NCI-H146 treated with DMSO at 0.1 percent for 48 hours (cell line): ENCODE measurements at regions not wholly inside any gene's neighbourhood (a gene's known extent, or its start where the extent isn't known, plus 50 kb on each side); places are given as distances from the start of the nearest gene placed in this dataset.
A peak's percentile ranks its signal among the peaks of the same experiment; 100 is the strongest.
"Not testable (repeated sequence)": the region's sequence is repeated elsewhere in the genome, so short reads cannot be mapped to it uniquely, and the experiment has no call there.

Experiments
- DNase-seq: peaks from one replicate; lab custom pipeline; 2025; ENCODE audit not compliant: unreplicated experiment; lab: John Stamatoyannopoulos, UW

DNA sequence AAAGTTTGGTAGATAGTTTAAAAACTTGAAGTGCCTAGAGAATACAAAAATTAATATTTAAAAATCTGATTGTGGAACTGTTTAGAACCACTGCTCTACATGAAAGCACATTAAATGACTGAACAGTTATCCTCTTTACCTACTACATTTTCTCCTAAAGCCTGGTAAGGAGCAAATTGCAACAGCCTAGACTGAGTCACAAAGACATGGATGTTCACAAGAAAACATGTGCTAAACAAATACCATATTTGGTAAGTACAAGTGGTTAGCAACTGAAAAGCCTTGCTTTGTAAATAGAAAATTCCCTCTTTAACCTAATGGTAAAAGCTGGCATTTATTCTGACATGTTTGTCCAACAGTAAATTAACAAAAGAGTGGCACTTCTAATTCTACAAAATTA, 203.1 kb downstream of the FBXO8 start:
- no peak for DNase-seq

- DNase-seq = no peak
Measured at GRCh38 chr4:174071595-174071994, 211.9 kb downstream of the FBXO8 start.

DNA sequence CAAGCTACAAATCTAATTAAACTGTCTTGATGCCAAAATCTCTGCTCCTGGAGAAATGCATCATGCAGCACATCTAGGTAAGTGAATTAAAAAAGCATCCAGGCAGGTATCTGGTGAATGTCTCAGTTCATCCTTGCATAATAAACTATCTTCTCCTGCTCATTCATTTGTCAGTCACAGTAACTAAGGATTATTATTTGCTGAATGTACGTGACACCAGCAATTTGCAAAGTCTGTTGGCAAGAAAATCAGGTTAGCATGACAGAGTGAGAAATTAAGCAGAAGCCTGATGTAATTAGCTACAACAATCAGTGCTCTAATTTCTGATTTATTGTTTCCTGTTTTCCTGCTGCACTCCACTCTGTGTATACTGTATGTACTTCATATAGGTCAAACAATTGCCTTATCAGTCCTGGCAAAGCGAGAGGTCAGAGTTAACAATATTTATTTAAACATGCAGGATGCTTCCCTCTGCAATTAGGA, 213.6 kb downstream of the FBXO8 start:
- DNase-seq = peak; percentile 48

DNA sequence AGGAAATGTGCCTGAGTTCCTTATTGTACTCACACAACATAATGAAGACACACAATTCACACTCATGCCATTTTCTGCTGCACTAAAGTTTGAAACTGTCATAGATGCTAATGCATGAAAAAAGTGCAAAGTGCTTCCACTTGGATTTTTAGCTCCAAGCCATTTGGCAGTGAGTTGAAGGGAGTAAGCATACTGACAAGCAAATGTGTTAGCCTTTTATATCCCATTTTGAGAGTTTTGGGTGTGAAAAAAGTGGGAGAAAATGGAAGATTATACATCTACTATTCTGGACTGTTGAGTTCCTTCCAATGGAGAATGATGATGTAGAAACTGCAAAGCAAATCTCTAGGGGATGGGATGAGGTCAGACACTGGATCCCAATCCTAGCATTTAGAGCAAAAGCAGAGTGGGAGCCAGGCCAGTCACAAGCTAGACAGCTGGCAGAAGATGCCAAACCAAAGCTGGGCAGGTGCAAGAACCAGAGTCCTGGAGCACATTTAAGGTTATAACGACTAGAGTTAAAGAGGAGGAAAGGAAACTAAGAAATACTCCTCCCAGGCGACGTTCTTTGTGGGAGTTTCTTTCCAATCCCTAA, 216.8 kb downstream of the FBXO8 start:
- DNase-seq = no peak

- no peak for DNase-seq
Measured at GRCh38 chr4:174062831-174063230, 220.6 kb downstream of the FBXO8 start.

DNA sequence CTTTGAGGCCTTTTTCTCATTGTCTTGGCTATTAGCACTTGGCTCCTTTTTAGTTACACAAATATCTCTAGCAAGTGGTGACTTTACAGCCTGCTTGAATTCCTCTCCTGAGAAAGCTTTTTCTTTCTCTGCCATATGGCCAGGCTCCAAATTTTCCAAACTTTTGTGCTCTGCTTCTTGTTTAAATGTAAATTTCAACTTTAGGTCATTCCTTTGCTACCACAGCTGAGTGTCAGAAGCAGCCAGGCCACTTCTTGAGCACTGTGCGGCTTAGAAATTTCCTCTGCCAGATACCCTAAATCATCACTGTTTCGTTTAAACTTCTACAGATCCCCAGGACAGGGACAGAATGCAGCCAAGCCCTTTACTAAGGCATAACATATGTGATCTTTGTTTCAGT, 222.4 kb downstream of the FBXO8 start:
- no peak for DNase-seq

- no peak for DNase-seq
Measured at GRCh38 chr4:174058846-174059245, 224.6 kb downstream of the FBXO8 start.

GRCh38 chr4:174056959-174057358, 226.5 kb downstream of the FBXO8 start:
- DNase-seq = no peak

DNA sequence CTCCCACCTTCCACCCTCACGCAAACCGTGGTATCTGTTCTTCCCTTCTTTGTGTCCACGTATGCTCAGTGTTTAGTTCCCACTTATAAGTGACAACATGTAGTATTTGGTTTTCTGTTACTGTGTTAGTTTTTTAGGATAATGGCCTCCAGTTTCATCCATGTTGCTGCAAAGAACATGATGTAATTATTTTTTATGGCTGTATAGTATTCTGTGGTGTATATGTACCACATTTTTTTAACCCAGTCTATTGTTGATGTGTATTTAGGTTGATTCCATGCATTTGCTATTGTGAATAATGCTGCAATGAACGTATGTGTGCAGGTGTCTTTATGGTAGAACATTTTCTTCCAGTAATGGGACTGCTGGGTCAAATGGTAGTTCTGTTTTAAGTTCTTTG, 228.1 kb downstream of the FBXO8 start:
- DNase-seq = no peak

GRCh38 chr4:174053895-174054294, 229.6 kb downstream of the FBXO8 start:
- no peak for DNase-seq

GRCh38 chr4:174047363-174047762, 236.1 kb downstream of the FBXO8 start:
- DNase-seq = no peak

- not testable (repeated sequence) for DNase-seq
Measured at GRCh38 chr4:174045829-174046228, 237.6 kb downstream of the FBXO8 start.

GRCh38 chr4:174045381-174045780, 238.1 kb downstream of the FBXO8 start:
- DNase-seq = no peak

DNA sequence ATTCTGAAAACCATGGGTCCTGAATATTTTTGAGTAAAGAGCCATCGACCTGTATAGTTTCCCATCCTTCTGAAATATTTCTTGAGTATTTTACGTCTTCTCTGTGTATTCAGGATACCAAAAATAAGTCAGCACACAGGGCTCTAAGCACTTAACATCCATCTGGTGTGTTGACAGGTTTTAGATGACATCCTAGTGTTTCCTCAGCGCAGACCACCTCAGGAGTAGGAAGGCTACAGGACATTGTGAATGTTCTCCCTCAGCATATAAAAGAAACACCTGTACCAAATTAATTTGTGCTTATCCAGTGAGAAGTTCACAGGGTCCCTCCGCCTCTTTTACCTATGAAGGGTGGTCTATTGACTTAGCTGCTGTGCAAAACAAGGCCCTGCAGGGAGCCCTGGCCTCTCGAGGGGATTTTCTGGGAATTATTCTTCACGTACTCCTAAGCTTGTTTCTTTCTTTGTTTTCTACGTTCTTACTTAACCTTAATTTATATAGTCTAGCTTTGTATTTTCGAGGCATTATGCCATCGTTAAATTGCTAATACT, 241.8 kb downstream of the FBXO8 start:
- peak; percentile 90 for DNase-seq

DNA sequence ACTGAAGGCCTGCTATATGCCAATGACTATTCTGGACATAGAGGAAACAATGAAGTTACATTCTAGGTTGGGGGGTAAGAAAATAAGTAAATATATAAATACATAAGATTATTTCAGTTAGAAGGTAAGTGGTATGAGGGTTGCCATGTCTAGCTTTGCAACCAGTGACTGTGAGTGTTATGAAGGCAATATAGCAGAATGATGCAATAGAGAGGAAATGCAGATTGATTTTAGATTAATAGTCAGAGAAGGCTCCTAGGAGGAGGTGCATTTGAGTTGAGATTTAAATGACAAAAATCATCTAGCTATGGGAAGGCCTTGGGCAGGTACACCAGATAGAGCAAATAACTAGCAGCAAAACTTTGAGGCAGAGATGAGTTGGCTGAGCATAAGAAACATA, 243.2 kb downstream of the FBXO8 start:
- no peak for DNase-seq

DNA sequence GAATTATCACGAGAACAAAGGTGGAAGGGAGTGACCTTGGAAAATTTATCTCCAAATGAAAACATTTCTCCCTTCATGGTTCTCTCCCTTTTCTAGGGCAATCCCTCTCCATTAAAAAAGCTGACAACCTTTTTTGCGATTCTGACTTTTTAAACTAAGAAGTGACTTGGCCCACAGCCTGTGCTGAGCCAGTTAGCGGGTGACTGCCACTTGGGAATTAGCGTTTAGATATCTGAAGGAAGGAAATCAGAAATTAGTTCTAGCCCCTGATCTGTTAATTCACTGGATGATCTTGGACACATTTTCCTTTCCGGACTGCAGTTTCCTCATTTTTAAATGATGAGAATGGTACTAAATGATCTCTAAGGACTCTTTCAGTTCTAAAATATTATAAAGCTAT, 245.0 kb downstream of the FBXO8 start:
- no peak for DNase-seq

- no peak for DNase-seq
Measured at GRCh38 chr4:174037631-174038030, 245.8 kb downstream of the FBXO8 start.

DNA sequence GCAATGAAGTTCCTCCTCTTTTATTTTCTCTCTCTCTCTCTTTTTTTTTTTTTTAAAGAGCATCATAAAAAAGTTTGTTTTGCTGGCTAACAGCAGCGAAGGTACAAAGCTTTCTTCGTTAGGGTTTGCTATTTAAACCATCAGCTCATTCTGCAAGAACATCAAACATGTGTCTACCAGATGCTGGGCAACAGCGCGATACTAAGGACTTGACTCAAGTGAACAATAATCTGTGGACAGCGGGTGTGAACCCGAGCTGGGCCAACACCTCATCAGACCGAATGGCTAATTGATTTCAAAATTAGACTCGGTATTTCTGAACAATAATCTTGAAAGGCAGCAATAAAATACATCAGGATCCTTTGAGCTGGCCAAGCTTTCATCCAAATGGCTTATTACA, 246.4 kb downstream of the FBXO8 start:
- DNase-seq = no peak

DNA sequence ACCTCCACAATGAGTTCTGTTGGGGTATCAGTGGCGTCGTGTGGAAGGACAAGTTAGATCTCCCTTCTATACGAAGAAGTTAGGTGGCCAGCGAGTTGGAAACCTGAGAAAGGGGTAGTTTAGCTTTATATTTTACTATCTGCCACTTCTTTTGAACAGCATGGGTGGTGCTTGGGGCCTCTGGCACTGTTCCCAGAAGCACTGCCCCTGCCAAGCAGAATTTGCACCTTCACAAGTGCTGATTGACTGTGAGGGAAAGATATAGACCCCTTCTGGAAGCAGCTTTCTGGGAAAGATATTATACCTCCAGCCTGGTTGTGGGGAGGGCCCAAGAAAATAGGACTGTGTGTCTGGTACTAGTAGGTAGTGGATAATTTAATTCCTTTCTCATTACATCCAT, 246.9 kb downstream of the FBXO8 start:
- no peak for DNase-seq

DNA sequence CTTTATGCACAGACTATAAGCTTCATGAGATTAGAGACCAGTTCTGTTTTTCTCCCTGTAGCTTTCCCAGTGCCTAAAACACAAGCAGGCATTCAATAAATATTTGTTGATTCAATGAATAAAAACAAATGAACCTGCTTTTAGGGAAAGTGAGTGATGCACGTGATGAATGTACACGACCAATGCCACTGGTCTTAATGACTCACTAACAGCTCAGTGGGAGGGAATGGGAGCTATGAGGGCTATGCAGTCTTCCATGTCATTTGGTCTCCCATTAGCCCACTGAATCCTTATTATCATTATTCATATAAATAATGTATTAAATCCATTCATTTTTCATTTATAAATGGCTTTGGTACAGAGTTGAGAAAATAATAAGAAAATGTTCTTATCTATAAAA, 247.4 kb downstream of the FBXO8 start:
- peak; percentile 29 for DNase-seq

DNA sequence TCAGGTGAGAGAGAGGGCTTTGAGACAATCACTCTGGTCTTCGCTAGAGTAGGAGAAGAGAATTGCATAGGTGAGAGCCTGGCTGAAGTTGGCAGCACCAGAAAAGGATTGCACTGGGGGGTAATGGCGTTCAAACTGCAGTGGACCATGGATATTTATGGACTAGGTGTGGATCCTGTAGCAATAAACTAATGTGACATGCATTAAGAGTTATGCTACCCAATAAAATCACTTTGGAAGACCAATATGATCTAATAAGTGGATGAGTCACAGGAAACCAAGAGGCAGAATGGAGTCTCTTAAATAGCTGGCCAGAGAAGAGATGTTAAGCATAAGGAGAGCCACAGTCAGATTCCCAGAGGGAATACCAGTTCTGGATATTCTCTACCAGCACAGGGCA, 259.8 kb downstream of the FBXO8 start:
- no peak for DNase-seq

DNA sequence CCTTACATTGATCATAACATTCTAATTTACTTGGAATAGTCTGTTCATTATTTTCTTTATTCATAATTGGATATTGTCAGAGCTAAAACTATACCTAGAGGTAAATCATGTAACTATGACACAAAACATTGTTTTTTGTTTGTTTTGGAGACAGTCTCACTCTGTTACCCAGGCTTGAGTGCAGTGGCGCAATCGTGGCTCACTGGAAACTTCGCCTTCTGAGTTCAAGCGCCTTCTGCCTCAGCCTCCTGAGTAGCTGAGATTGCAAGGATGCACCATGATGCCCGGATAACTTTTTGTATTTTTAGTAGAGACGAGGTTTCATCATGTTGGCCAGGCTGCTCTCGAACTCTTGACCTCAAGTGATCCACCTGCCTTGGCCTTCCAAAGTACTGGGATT, 265.2 kb downstream of the FBXO8 start:
- DNase-seq = no peak

- no peak for DNase-seq
Measured at GRCh38 chr4:174016251-174016650, 267.2 kb downstream of the FBXO8 start.
